ENCODE measurements at regions not wholly inside any gene's neighbourhood (a gene's known extent, or its start where the extent isn't known, plus 50 kb on each side); places are given as distances from the start of the nearest gene placed in this dataset.

DNA sequence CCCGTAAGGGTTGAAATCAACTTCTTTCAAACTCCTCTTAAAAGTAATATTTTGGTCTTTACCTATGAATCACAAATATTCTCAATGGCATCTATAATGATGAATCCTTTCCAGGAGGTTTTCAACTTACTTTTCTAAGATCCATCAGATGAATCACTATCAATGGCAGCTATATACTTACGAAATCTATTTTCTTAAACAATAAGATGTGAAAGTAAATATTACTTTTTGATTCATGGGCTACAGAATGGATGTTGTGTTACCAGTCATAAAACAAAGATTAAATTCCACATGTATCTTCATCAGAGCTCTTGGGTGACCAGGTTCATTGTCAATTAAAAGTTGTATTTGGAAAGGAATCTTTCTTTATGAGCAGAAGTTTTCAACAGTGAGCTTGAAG lies 1877.7 kb upstream of the ACO1 start:
- Histone ChIP-seq H3K27me3 (ENCODE audit: insufficient read depth, low read length) (no peaks in the 10 kb centered on the region), H4K91ac (ENCODE audit: insufficient read length, low read depth, low read length) (no peak overlapping the region), H4K5ac (ENCODE audit: insufficient read length, low read depth, low read length) (no peak overlapping the region), H2BK20ac (ENCODE audit: low read depth, low read length, poor library complexity, severe bottlenecking) (no peak overlapping the region), H2AK5ac (ENCODE audit: insufficient read length, low read length) (no peak overlapping the region), H4K20me1 (ENCODE audit: control insufficient read depth, insufficient read depth, insufficient read length) (no peaks in the 10 kb centered on the region), H3K79me1 (ENCODE audit: insufficient read depth, low read depth, low read length, poor library complexity, severe bottlenecking) (no peaks in the 10 kb centered on the region), H3K9me3 (ENCODE audit: control insufficient read depth, low read depth, low read length) (no peaks in the 10 kb centered on the region), H3K14ac (ENCODE audit: insufficient read depth, low read length) (no peak overlapping the region), H3K79me2 (ENCODE audit: insufficient read depth, low read length) (no peaks in the 10 kb centered on the region), H3K4ac (ENCODE audit: low read depth, low read length) (no peak overlapping the region), H2BK5ac (ENCODE audit: insufficient read length, low read length) (no peak overlapping the region), H3K56ac (ENCODE audit: insufficient read length, low read depth, low read length) (no peak overlapping the region), H3K27ac (ENCODE audit: insufficient read length, low read depth, low read length) (no peak overlapping the region), H2AFZ (ENCODE audit: low read length) (no peak overlapping the region), H3K18ac (ENCODE audit: insufficient read length, low read depth, low read length) (no peak overlapping the region), H3K23ac (ENCODE audit: insufficient read length, low read depth, low read length) (no peak overlapping the region), H3K4me1 (ENCODE audit: insufficient read depth, low read length) (no peaks in the 10 kb centered on the region), H2BK15ac (ENCODE audit: low read depth, low read length) (no peak overlapping the region), H3K23me2 (ENCODE audit: insufficient read length, low read depth, low read length, poor library complexity, severe bottlenecking) (no peaks in the 10 kb centered on the region), H2BK120ac (ENCODE audit: low read depth, low read length, poor library complexity, severe bottlenecking) (no peak overlapping the region), H3K4me2 (ENCODE audit: insufficient read depth, insufficient read length, low read length) (no peak overlapping the region), H2BK12ac (ENCODE audit: insufficient read length, low read depth, low read length) (no peak overlapping the region), H3T11ph (ENCODE audit: low read length) (no peak overlapping the region), H4K8ac (replicated peaks; ENCODE audit: insufficient read length, low read depth, low read length) (no peak overlapping the region), H3K9ac (ENCODE audit: extremely low read depth, insufficient read length, low read length) (no peak overlapping the region)
- H3K4me3 Mint-ChIP-seq: no peak overlapping the region
- H3K4me1 Mint-ChIP-seq: no peaks in the 10 kb centered on the region; a peak in 2 of 4 replicates
- no peak overlapping the region for H3K27ac Mint-ChIP-seq
- no peak for DNase-seq
- no peaks in the 10 kb centered on the region for H3K27me3 Mint-ChIP-seq (ENCODE audit: low read depth)
- no peaks in the 10 kb centered on the region for H3K9me3 Mint-ChIP-seq
- WGBS (ENCODE audit: extremely low coverage, insufficient read length, low lambda C conversion rate): no CpG with 5 or more reads among the region's 2 CpGs
- TF ChIP-seq, protein P1, sequence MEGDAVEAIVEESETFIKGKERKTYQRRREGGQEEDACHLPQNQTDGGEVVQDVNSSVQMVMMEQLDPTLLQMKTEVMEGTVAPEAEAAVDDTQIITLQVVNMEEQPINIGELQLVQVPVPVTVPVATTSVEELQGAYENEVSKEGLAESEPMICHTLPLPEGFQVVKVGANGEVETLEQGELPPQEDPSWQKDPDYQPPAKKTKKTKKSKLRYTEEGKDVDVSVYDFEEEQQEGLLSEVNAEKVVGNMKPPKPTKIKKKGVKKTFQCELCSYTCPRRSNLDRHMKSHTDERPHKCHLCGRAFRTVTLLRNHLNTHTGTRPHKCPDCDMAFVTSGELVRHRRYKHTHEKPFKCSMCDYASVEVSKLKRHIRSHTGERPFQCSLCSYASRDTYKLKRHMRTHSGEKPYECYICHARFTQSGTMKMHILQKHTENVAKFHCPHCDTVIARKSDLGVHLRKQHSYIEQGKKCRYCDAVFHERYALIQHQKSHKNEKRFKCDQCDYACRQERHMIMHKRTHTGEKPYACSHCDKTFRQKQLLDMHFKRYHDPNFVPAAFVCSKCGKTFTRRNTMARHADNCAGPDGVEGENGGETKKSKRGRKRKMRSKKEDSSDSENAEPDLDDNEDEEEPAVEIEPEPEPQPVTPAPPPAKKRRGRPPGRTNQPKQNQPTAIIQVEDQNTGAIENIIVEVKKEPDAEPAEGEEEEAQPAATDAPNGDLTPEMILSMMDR (conservative IDR thresholded peaks at IDR 0.05): no peak
- H3K36me3 Mint-ChIP-seq (ENCODE audit: insufficient read depth in 1 of 3, low read depth in 3 of 3): no peaks in the 10 kb centered on the region

Data from H9 (cell line).